AG04450 (cell line): ENCODE measurements at regions not wholly inside any gene's neighbourhood (a gene's known extent, or its start where the extent isn't known, plus 50 kb on each side); places are given as distances from the start of the nearest gene placed in this dataset.

Experiments used
- CTCF ChIA-PET: fragments of 300-600, 350-600 bp; formaldehyde crosslinking; extraction: SDS; loops from one replicate; lab custom pipeline; 2022; ENCODE audit warnings: antibody characterized with exemption, inconsistent platforms; lab: Charles Lee
- POLR2A ChIA-PET: fragments of 350-600 bp; formaldehyde crosslinking; extraction: SDS; loops from one replicate; lab custom pipeline; 2021; ENCODE audit warnings: antibody characterized with exemption, inconsistent platforms; lab: Yijun Ruan, JAX
- DNase-seq: peaks from one replicate; pipeline ENCODE4 v3.0.0-alpha.2; 2011; ENCODE audit warnings: low read depth, low spot score
- H3K27ac ChIP-seq: one replicate; pipeline ENCODE4 v1.5.1; 2012; ENCODE audit warnings: low read depth, low read length, control low read depth
- H3K27me3 ChIP-seq: one replicate; pipeline ENCODE4 v1.6.0; 2012; ENCODE audit warnings: low read length; ENCODE audit not compliant: control insufficient read depth, insufficient read depth
- H3K4me3 ChIP-seq: 2 replicates; pipeline ENCODE4 v1.5.1; 2011; ENCODE audit warnings: mild to moderate bottlenecking, low read depth, low read length, control low read depth
- H3K9me3 ChIP-seq: 2 replicates; pipeline ENCODE4 v1.5.1; 2012; ENCODE audit warnings: low read length; ENCODE audit not compliant: control insufficient read depth, insufficient read depth
- TF ChIP-seq, protein P1 (sequence below): IDR thresholded peaks from 2 replicates; pipeline ENCODE4 v1.5.1; 2011; ENCODE audit warnings: low read depth, low read length, control low read depth, inconsistent platforms

DNA sequence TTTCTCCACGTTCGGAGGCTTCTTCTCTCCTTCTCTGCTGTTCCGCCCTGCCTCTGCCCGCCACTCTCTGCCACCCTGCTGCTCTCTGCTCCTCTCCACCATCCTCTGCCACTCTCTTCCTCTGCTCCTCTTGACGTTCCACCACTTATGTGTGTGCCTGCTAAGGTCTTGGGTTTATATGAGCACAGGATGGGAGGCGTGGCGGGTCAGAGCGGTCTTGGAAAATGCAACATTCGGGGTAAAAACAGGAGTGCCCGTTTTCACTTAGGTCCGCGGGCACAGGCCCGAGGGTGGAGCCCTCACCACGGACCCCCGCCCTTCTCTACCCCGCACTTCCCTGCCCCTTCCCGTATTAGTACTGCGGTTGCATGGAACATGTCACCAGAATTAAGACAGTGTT lies 114.4 kb upstream of the FBXL7 start:
- no peak for DNase-seq
- peaks cover 5% of the 10 kb centered on the region for H3K27me3 ChIP-seq
- H3K27ac ChIP-seq: no peak overlapping the region
- H3K9me3 ChIP-seq: no peaks in the 10 kb centered on the region
- ChIA-PET POLR2A (no interaction called here), CTCF (no interaction called here)
- no peak overlapping the region for H3K4me3 ChIP-seq
- TF ChIP-seq, protein P1, sequence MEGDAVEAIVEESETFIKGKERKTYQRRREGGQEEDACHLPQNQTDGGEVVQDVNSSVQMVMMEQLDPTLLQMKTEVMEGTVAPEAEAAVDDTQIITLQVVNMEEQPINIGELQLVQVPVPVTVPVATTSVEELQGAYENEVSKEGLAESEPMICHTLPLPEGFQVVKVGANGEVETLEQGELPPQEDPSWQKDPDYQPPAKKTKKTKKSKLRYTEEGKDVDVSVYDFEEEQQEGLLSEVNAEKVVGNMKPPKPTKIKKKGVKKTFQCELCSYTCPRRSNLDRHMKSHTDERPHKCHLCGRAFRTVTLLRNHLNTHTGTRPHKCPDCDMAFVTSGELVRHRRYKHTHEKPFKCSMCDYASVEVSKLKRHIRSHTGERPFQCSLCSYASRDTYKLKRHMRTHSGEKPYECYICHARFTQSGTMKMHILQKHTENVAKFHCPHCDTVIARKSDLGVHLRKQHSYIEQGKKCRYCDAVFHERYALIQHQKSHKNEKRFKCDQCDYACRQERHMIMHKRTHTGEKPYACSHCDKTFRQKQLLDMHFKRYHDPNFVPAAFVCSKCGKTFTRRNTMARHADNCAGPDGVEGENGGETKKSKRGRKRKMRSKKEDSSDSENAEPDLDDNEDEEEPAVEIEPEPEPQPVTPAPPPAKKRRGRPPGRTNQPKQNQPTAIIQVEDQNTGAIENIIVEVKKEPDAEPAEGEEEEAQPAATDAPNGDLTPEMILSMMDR: no peak

GRCh38 chr5:15385037-15385436 lies 114.9 kb upstream of the FBXL7 start:
- Histone ChIP-seq H3K9me3 (no peaks in the 10 kb centered on the region), H3K4me3 (no peak overlapping the region), H3K27ac (no peak overlapping the region), H3K27me3 (peaks cover 5% of the 10 kb centered on the region)
- TF ChIP-seq, protein P1: no peak
- ChIA-PET CTCF (no interaction called here), POLR2A (no interaction called here)
- DNase-seq: no peak

- TF ChIP-seq, protein P1: no peak
- DNase-seq: no peak
- Histone ChIP-seq H3K27me3 (peaks cover 5% of the 10 kb centered on the region), H3K27ac (no peak overlapping the region), H3K4me3 (no peak overlapping the region), H3K9me3 (no peaks in the 10 kb centered on the region)
- ChIA-PET CTCF (interaction anchor here (2.8 kb wide), 1 partner anchor 610 kb away, joined by 31 read pairs; no protein-coding TSS in a partner anchor), POLR2A (no interaction called here)
Observed at GRCh38 chr5:15384581-15384980, 115.4 kb upstream of the FBXL7 start.

- Histone ChIP-seq H3K27me3 (peaks cover 5% of the 10 kb centered on the region), H3K9me3 (no peaks in the 10 kb centered on the region), H3K27ac (no peak overlapping the region), H3K4me3 (no peak overlapping the region)
- ChIA-PET CTCF (interaction anchor here (1.4 to 2.8 kb wide), 2 partner anchors 440 to 610 kb away, joined by 7 to 31 read pairs; no protein-coding TSS in a partner anchor), POLR2A (no interaction called here)
- no peak for DNase-seq
- TF ChIP-seq, protein P1: no peak
Observed at GRCh38 chr5:15384176-15384575, 115.8 kb upstream of the FBXL7 start.

- H3K9me3 ChIP-seq: no peaks in the 10 kb centered on the region
- H3K4me3 ChIP-seq: no peak overlapping the region
- H3K27me3 ChIP-seq: no peaks in the 10 kb centered on the region
- CTCF ChIA-PET: interaction anchor here (0.9 to 2.8 kb wide), 3 partner anchors 278 to 611 kb away, joined by 3 to 31 read pairs (median 7); no protein-coding TSS in a partner anchor
- POLR2A ChIA-PET: no interaction called here
- no peak overlapping the region for H3K27ac ChIP-seq
- no peak for DNase-seq
- TF ChIP-seq, protein P1: peak; percentile 68
Observed at GRCh38 chr5:15383469-15383868, 116.5 kb upstream of the FBXL7 start.
